Mesendoderm (in vitro differentiated cells): ENCODE measurements at regions not wholly inside any gene's neighbourhood (a gene's known extent, or its start where the extent isn't known, plus 50 kb on each side); places are given as distances from the start of the nearest gene placed in this dataset.

Experiments
- DNase-seq: peaks from one replicate; pipeline ENCODE4 v3.0.0; 2013
- H2AK5ac ChIP-seq: 2 replicates; pipeline ENCODE4 v1.6.1; 2013; ENCODE audit warnings: low read length, inconsistent platforms
- H2BK120ac ChIP-seq: 2 replicates; pipeline ENCODE4 v1.6.1; 2013; ENCODE audit warnings: low read depth, mild to moderate bottlenecking, low read length, moderate library complexity, mixed read lengths
- H2BK15ac ChIP-seq: replicated peaks from 2 replicates; pipeline ENCODE4 v1.6.1; 2013; ENCODE audit warnings: low read depth, mild to moderate bottlenecking, moderate library complexity
- H2BK5ac ChIP-seq: 2 replicates; pipeline ENCODE4 v1.6.1; 2013; ENCODE audit warnings: low read length, inconsistent platforms
- H3K18ac ChIP-seq: 2 replicates; pipeline ENCODE4 v1.6.1; 2013; ENCODE audit warnings: mild to moderate bottlenecking, low read length, mixed read lengths
- H3K23ac ChIP-seq: one replicate; pipeline ENCODE4 v1.6.1; 2013; ENCODE audit warnings: low read length
- H3K27ac ChIP-seq: 2 replicates; pipeline ENCODE4 v1.5.1; 2013; ENCODE audit warnings: low read depth, mild to moderate bottlenecking, inconsistent platforms, low read length, moderate library complexity
- H3K27me3 ChIP-seq: 2 replicates; pipeline ENCODE4 v1.6.1; 2013; ENCODE audit warnings: low read length, control low read depth, mild to moderate bottlenecking, inconsistent platforms; ENCODE audit not compliant: insufficient read depth, poor library complexity
- H3K36me3 ChIP-seq: 2 replicates; pipeline ENCODE4 v1.6.1; 2013; ENCODE audit warnings: low read length, inconsistent platforms; ENCODE audit not compliant: control insufficient read depth, insufficient read depth
- H3K4ac ChIP-seq: one replicate; pipeline ENCODE4 v1.6.1; 2013; ENCODE audit warnings: low read depth, mild to moderate bottlenecking, low read length, moderate library complexity
- H3K4me1 ChIP-seq: 2 replicates; pipeline ENCODE4 v1.6.1; 2013; ENCODE audit warnings: low read depth, low read length, inconsistent platforms; ENCODE audit not compliant: control insufficient read depth
- H3K4me2 ChIP-seq: 2 replicates; pipeline ENCODE4 v1.6.1; 2013; ENCODE audit warnings: low read length
- H3K4me3 ChIP-seq: 2 replicates; pipeline ENCODE4 v1.5.1; 2013; ENCODE audit warnings: mild to moderate bottlenecking, low read length
- H3K56ac ChIP-seq: one replicate; pipeline ENCODE4 v1.6.1; 2013; ENCODE audit warnings: low read length
- H3K79me1 ChIP-seq: 2 replicates; pipeline ENCODE4 v1.6.1; 2013; ENCODE audit warnings: low read length, inconsistent platforms
- H3K79me2 ChIP-seq: 2 replicates; pipeline ENCODE4 v1.6.1; 2013; ENCODE audit warnings: mild to moderate bottlenecking, low read length; ENCODE audit not compliant: control insufficient read depth, insufficient read depth
- H3K9ac ChIP-seq: 2 replicates; pipeline ENCODE4 v1.6.1; 2013; ENCODE audit warnings: low read length, inconsistent platforms
- H4K5ac ChIP-seq: one replicate; pipeline ENCODE4 v1.6.1; 2013; ENCODE audit warnings: low read length
- H4K8ac ChIP-seq: one replicate; pipeline ENCODE4 v1.6.1; 2013; ENCODE audit warnings: low read depth, mild to moderate bottlenecking, control low read depth, low read length, moderate library complexity
- WGBS: extraction: QIAGEN DNeasy Blood & Tissue Kit; methylation state at CpG from one replicate; pipeline ENCODE4 v1.1.7; 2013; ENCODE audit warnings: low lambda C conversion rate, missing lambda C conversion rate; ENCODE audit not compliant: insufficient coverage; ENCODE audit errors: extremely low coverage; 5-methylcytosine and 5-hydroxymethylcytosine counted together

DNA sequence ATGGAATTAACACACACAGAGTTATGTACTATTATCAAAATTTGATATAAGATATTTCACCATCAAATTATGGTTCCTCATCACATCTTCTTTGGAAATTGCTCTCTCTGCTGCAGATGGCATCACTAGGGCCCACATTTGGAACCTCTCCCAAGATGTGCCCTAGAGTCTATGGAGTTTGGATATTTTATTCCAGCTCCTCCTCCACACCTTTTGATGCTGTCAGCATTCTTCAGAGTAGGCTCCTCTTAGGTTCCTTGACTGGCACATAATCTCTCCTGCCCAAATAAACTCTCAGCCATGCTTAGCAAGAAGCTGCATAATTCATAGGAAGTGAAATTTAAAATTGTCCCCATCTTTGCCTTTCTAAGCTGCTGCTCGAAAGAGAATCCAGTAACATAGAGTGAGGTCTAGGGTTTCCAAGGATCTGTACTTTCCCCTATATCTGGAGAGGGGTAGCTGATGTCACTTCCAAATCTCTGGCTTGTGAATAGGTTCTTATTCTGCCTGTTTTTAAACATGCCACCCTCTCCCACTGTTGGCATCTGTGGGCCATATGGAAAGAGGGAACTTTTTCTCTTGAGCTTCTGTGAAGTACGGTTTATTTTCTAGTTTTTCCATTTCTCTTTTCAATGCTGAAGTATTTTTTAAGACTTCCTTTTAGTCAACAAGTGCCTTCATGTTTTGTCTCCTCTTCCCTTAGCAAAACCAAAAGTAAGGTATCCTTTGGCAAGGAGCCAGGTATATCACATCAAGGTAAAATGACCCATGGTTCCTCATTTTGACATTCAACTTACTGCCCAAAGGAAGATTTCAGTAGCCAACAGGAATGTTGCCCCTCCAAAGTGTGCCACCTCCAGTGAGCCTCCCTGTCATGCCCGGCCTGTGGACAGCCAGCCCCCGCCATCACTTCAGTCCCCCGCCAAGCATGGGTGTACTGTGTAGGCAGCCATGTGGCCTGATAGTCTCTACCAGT lies 75.3 kb upstream of the C2CD4B start:
- no peaks in the 10 kb centered on the region for H3K79me2 ChIP-seq
- no peak overlapping the region for H3K23ac ChIP-seq

DNA sequence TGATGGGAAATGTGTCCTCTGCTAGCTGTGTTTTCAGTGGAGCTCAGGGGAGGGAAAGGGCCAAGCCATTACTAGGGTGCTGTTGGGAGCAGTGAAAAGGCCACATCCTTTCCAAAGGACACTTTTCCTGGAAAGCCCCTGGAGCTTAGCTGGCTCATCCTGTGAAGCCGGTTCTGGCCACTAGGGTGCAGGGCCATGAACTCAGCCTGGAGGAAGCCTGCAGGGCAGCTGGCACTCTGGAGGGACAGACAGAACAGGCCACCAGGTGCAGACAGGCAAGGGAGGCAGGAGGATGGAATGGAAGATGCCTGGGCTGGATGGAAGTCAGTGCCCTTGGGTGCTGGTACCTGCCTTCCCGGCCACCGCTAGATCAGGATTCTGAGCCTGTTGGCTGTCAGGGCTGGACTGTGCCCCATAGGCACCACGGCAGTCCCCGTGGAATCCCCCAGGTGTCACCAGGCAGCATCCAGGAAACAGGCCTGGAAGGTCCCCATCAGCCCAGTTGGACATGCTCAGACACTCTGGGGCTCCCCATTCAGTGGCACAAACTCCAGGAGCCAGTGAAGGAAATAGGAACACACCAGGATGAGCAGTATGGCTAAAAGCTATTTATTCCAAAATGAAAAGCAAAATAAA lies 76.2 kb upstream of the C2CD4B start:
- no peak overlapping the region for H4K8ac ChIP-seq
- no peak overlapping the region for H2BK120ac ChIP-seq
- no peaks in the 10 kb centered on the region for H3K27me3 ChIP-seq
- H3K56ac ChIP-seq: no peak overlapping the region
- H3K18ac ChIP-seq: no peak overlapping the region
- no peak overlapping the region for H3K9ac ChIP-seq
- H2BK5ac ChIP-seq: no peak overlapping the region
- WGBS: no CpG with 5 or more reads among the region's 5 CpGs
- no peak overlapping the region for H3K27ac ChIP-seq
- no peaks in the 10 kb centered on the region for H3K4me1 ChIP-seq
- peak; percentile 79 for DNase-seq
- no peak overlapping the region for H3K4ac ChIP-seq
- H3K36me3 ChIP-seq: no peaks in the 10 kb centered on the region
- H3K79me1 ChIP-seq: no peaks in the 10 kb centered on the region
- H2BK15ac ChIP-seq: no peak overlapping the region
- no peak overlapping the region for H2AK5ac ChIP-seq
- H3K23ac ChIP-seq: no peak overlapping the region
- H3K4me3 ChIP-seq: no peak overlapping the region
- H4K5ac ChIP-seq: no peak overlapping the region
- no peaks in the 10 kb centered on the region for H3K79me2 ChIP-seq
- H3K4me2 ChIP-seq: no peak overlapping the region

More for the DNA sequence above, 75.3 kb upstream of the C2CD4B start:
- Histone ChIP-seq H2BK15ac (no peak overlapping the region), H3K79me1 (no peaks in the 10 kb centered on the region), H3K9ac (no peak overlapping the region), H3K18ac (no peak overlapping the region), H2BK5ac (no peak overlapping the region), H3K56ac (no peak overlapping the region), H3K4ac (no peak overlapping the region), H3K27ac (no peak overlapping the region), H2AK5ac (no peak overlapping the region), H3K36me3 (no peaks in the 10 kb centered on the region), H3K4me1 (no peaks in the 10 kb centered on the region), H4K8ac (no peak overlapping the region), H3K27me3 (no peaks in the 10 kb centered on the region), H3K4me3 (no peak overlapping the region), H3K4me2 (no peak overlapping the region), H4K5ac (no peak overlapping the region), H2BK120ac (no peak overlapping the region)
- WGBS: no CpG with 5 or more reads among the region's 5 CpGs
- no peak for DNase-seq

DNA sequence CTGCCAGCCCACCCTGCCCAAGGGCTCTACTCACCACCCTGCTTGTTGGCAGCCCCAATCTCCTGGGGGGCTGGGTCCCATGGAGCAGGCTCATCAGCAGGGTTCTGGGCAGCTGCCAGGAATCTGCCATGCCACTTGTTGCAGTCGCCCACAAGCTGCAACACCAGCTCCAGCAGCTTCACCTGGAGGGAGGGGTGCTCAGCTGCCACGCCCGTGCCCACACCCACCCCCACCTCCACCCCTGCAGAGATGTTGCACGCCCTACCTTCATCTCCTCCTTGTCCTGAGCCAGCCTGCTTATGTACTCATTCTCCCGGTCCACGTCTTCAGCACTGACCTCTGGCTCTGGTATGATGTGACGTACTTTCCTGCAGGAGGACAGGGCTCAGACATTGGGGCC lies 77.9 kb upstream of the C2CD4B start:
- no peak overlapping the region for H3K27ac ChIP-seq

DNA sequence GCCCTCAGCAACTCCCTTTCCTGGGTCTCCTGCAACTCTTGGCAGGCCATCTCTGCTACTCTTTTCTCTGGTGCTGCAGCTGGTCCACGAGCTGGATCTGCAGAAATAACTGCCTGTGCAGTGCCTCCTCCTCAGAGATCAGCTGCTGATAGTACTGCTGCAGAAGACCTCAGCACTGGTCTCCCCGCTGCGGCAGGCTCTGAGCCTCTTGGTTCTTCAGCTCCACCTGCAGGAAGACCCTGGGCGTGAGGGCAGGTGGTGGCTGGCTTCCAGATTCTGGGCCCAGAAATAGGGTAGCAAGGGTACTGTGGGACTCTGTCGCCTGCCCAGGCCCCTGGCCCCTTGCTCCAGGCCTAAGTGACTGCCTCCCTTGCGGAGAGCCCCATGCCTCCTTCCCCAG lies 79.7 kb upstream of the C2CD4B start:
- DNase-seq: peak; percentile 16
- no peak overlapping the region for H3K27ac ChIP-seq
- no CpG with 5 or more reads among the region's 6 CpGs for WGBS

More for the DNA sequence above, 77.9 kb upstream of the C2CD4B start:
- Histone ChIP-seq H3K79me2 (no peaks in the 10 kb centered on the region), H3K4me3 (no peak overlapping the region), H3K9ac (no peak overlapping the region), H3K27me3 (no peaks in the 10 kb centered on the region), H2AK5ac (no peak overlapping the region), H4K5ac (no peak overlapping the region), H4K8ac (no peak overlapping the region), H2BK120ac (no peak overlapping the region), H3K4me2 (no peak overlapping the region), H3K18ac (no peak overlapping the region), H3K56ac (no peak overlapping the region), H3K36me3 (no peaks in the 10 kb centered on the region), H3K23ac (no peak overlapping the region), H3K4me1 (no peaks in the 10 kb centered on the region), H3K4ac (no peak overlapping the region), H2BK15ac (no peak overlapping the region), H2BK5ac (no peak overlapping the region), H3K79me1 (no peaks in the 10 kb centered on the region)
- WGBS: no CpG with 5 or more reads among the region's 7 CpGs
- no peak for DNase-seq

DNA sequence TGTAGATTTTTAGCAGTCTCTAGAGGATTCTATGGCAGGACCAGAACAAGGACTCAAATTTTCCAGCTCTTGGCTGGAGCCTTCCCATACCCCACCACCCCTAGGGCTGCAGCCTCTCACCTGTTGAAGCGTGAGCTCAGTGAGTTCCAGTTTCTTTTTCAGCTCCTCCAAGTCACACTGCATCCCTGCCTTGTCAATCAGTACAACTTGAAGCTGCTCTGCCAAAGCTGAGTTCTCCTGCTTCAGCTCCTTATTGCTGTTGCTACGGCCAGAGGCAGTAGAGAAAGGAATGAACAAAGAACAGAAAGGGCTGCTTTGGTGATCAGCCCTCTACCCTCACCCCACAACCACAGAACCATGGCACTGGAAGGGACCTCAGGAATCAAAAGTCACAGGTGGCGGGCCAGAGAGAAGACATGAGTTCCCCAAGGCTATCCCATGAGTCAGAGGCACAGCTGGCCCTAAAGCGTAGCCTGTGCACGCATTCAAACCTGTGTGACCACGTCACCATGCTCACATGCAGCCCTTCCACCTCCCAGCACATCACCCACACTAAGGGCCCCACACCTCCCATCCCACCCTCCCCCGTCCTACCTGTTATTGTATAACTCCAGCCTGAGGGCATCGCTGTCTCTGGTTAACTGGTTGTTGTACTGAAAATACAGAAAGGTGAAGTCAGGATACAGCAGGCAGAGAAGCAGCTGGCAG lies 83.3 kb upstream of the C2CD4B start:
- H2BK120ac ChIP-seq: no peak overlapping the region
- H3K4me3 ChIP-seq: no peak overlapping the region
- no peak overlapping the region for H3K23ac ChIP-seq
- no peaks in the 10 kb centered on the region for H3K4me1 ChIP-seq
- no peak overlapping the region for H4K8ac ChIP-seq
- H3K27me3 ChIP-seq: no peaks in the 10 kb centered on the region
- H3K79me1 ChIP-seq: no peaks in the 10 kb centered on the region
- no peak overlapping the region for H2AK5ac ChIP-seq
- no peak overlapping the region for H2BK5ac ChIP-seq
- no peak overlapping the region for H3K4ac ChIP-seq
- no peak overlapping the region for H3K18ac ChIP-seq
- H3K4me2 ChIP-seq: no peak overlapping the region
- no peaks in the 10 kb centered on the region for H3K79me2 ChIP-seq
- WGBS: no CpG with 5 or more reads among the region's 8 CpGs
- H2BK15ac ChIP-seq: no peak overlapping the region
- peak; percentile 4 for DNase-seq
- H4K5ac ChIP-seq: no peak overlapping the region
- H3K27ac ChIP-seq: no peak overlapping the region
- H3K9ac ChIP-seq: no peak overlapping the region
- no peak overlapping the region for H3K56ac ChIP-seq
- H3K36me3 ChIP-seq: no peaks in the 10 kb centered on the region

More for the DNA sequence above, 79.7 kb upstream of the C2CD4B start:
- Histone ChIP-seq H2BK15ac (no peak overlapping the region), H3K79me2 (no peaks in the 10 kb centered on the region), H3K27me3 (no peaks in the 10 kb centered on the region), H3K4me3 (no peak overlapping the region), H4K8ac (no peak overlapping the region), H2AK5ac (no peak overlapping the region), H4K5ac (no peak overlapping the region), H3K4me2 (no peak overlapping the region), H3K9ac (no peak overlapping the region), H2BK120ac (no peak overlapping the region), H3K36me3 (no peaks in the 10 kb centered on the region), H3K56ac (no peak overlapping the region), H2BK5ac (no peak overlapping the region), H3K79me1 (no peaks in the 10 kb centered on the region), H3K18ac (no peak overlapping the region), H3K4me1 (no peaks in the 10 kb centered on the region), H3K4ac (no peak overlapping the region), H3K23ac (no peak overlapping the region)
